GM18867 (cell line): ENCODE measurements at regions not wholly inside any gene's neighbourhood (a gene's known extent, or its start where the extent isn't known, plus 50 kb on each side); places are given as distances from the start of the nearest gene placed in this dataset.
"Not testable (repeated sequence)": the region's sequence is repeated elsewhere in the genome, so short reads cannot be mapped to it uniquely, and the experiment has no call there.

ENCODE experiments used
- ATAC-seq: cut with Tn5 transposase; IDR thresholded peaks from one replicate; pipeline ENCODE4 v1.9.1; 2021; ENCODE audit warnings: mild to moderate bottlenecking, moderate library complexity; ENCODE audit not compliant: unreplicated experiment

DNA sequence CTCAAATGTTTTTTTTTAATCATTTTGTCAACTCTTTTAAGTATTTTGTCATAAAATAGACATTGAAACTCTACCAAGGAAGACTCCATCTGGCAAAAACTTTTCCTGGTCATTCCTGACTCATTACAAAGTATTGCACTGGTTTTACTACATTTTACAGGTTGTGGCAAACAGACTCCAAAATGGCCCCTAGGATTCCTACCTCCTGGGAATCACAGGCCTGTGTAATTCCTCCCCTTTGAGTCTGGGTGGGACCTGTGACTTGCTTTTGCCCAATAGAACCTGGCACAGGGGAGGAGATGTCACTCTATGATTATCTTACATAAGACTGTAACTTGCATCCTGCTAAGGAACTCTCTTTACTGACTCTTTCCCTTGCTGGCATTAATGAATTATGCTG, 123.6 kb upstream of the KCNJ6 start:
- no peak for ATAC-seq

GRCh38 chr21:38041493-38041892, 125.2 kb upstream of the KCNJ6 start:
- ATAC-seq: no peak

DNA sequence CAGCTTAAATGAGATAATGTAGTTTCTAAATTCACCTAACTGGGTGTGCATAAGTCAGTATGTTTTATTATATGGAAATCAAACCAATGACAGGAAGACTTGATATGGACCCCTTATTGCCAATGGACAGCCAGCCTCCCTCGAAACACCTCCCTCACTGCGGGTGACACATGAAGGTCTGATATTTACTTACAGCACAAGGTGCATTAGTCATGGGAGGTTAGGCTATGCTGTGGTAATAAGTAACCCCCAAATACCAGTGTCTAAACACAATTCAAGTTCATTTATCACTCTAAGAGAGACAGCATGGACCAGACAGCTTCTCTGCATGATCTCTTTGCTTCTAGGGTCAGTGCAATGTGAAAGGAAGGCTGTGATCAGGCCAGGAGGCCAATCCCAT, 126.0 kb upstream of the KCNJ6 start:
- ATAC-seq: no peak

- no peak for ATAC-seq
Observed at GRCh38 chr21:38048167-38048566, 131.9 kb upstream of the KCNJ6 start.

- no peak for ATAC-seq
Observed at GRCh38 chr21:38054334-38054733, 138.1 kb upstream of the KCNJ6 start.

DNA sequence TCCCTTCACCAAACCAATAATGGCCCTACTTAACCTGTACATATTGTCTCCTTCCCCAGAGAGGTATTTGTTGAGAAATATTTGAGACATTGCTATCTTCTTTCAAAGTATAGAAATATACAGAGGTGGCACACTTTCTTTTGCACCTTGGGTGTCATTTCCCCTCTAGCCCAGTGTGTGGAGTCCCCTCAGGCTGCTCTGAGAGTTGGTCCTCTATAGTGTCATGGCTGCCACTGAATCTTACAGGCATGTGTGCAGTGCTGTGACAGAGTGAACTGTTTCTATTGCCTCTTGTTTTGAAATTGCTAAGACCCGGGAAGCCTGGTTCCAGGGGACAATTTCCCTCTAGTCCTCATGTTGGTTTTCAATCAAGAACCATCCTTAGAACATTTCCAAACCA, 140.2 kb upstream of the KCNJ6 start:
- no peak for ATAC-seq

GRCh38 chr21:38057626-38058025, 141.4 kb upstream of the KCNJ6 start:
- no peak for ATAC-seq

DNA sequence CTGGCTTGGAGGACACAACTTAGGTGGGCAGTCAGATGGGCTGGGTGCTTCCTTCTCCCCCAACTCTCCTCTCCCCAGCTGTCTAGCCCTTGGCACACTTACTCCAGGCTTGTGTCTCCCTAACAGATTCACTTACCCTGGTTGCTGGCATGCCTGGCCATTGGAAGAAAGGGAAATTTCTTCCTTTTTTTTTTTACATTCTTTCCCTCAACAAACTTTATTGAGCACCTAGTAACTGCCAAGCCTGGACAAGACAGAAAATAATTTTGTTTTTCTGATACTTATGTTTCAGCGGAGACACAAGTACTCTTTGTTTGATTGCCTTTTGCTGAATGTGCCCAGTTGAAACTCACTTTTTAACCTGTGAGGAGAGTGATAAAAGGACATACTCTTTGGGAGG, 144.3 kb upstream of the KCNJ6 start:
- no peak for ATAC-seq

DNA sequence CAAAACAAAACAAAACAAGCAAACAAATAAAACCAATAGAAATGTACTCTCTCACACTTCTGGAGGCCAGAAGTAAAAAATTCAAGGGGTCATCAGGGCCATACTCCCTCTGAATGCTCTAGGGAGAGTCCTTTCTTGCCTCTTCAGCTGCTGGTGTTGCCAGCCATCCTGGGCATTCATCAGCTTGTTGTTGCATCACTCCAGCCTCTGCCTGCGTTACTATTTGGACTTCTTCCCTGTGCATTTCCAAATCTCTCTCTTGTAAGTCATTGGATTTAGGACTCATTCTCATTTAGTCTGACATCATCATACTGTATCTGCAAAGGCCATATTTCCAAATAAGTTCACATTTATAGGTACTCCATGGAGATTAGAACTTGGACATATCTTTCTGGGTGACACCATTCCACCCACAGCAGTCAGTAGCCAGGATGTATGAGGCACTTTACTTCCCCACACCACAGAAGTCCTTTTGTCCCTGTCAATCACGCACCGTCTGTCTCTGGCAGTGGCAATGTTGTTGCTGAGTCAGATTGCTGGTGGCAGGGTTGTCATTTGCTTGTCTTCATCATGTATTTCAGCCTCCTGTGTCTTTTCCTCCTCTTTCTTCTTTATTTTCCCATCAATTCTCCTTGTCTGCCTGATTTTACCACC, 151.0 kb upstream of the KCNJ6 start:
- no peak for ATAC-seq

DNA sequence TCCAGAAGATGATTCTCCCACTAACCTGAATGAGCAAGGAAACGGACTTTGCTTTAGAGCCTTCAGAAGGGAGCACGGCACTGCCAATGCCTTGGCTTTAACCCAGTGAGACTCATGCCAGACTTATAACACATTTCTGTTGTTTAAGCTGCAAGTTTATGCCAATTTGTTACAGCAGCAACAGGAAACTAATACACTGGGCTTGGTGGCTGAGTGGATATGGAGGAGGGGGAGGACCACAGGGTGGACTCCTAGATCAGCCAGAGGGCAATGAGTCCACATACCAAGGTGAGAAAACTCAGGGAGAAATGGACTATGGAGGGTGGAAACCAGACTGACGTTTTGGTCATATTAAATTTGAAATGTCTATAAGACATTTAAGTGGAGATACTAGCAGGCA, 156.2 kb upstream of the KCNJ6 start:
- no peak for ATAC-seq

DNA sequence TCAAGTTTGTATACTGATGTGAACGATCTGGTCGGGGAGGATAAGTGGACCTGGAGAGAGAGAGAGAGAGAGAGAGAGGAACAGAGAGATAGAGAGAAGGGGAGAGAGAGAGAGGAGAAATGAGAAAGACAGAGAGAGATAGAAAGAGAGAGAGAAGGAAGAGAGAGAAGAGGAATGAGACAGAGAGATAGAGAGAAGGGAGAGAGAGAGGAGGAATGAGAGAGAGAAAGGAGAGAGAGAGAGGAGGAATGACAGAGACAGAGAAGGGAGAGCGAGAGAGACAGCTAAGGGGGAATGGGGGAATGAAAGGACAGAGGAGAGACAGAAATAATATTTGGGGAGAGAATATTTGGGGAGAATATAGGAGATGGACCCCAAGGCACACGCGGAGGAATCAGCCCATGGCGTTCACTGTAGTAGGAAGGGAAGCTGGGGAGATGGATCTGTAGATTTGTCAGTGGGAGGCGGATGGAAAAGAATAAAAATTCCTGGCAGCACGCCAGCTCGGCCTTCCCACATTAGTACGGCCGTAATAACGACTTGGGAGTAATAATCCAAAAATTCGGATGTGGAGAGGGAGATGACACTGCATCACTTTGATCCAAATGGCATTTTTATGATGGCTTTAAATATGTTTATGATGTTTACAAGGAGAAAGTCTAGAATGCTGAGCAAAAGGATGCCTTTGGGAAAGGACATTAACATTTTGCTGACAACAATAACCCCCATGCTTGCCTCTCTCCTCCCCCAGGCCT, 159.8 kb upstream of the KCNJ6 start:
- ATAC-seq: no peak

- no peak for ATAC-seq
Observed at GRCh38 chr21:38077569-38077968, 161.3 kb upstream of the KCNJ6 start.

- no peak for ATAC-seq
Observed at GRCh38 chr21:38080888-38081287, 164.6 kb upstream of the KCNJ6 start.

DNA sequence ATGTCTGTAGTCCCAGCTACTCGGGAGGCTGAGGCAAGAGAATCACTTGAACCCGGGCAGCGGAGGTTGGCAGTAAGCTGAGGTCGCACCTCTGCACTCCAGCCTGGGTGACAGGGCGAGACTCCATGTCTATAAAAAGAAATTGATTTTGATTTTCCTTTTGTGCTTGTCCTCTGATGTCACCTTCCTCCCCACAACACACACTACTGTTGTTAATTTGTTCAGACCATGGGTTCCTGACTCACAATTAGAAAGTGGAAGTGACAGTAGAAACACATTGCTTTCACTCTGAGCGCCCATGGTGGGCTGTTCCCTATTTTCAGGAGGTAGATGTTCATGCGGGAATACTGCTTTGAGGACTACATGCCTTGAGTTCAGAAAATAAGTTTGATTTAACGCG, 165.5 kb upstream of the KCNJ6 start:
- no peak for ATAC-seq

DNA sequence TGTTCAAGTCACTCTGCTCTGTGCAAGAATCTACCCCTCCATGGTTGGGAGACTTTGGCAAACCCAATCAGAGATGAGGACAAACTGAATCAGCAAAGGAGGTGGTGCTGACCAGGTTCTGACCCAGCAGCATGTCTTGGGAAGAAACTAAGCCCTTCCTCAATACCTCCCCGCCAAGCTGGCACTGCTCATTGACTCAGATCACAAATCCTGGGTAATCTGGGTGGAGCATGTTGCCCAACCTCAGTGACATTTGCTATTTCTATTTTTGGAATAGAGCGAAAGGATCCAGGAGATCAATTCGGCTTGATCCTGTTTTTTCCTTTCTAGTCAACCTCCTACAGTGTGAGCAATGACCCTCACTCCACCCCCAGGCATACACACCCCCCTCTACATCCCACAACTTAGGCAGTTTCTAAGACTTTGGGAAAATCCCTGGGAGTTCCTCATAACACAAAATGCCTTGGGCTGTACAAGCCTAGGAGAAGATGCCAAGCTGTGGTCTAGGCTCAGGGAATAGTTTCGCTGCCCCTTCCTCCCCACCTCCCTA, 166.8 kb upstream of the KCNJ6 start:
- ATAC-seq: no peak

DNA sequence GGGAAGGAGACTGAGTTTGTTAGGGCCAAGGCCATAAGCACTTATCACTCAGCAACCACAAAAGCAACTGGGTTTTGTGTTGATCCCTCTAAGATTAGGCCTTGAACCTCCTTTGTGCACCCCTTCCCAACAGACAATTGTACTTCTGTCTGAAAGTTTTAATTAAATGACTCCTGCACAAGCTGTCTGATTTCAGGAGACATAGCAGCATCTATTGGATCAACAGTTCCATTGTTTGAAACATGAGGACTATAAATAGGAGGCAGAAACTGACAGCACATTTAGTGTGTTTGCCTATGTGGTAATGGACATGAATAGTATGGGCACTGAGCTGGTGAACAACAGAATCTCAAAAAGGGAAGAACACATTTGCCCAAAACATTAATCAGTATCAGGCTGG, 167.3 kb upstream of the KCNJ6 start:
- ATAC-seq: no peak

GRCh38 chr21:38086580-38086979, 170.2 kb upstream of the KCNJ15 start:
- ATAC-seq: no peak

GRCh38 chr21:38088916-38089762, 167.7 kb upstream of the KCNJ15 start:
- ATAC-seq: no peak

- no peak for ATAC-seq
Observed at GRCh38 chr21:38089763-38090046, 167.1 kb upstream of the KCNJ15 start.

- ATAC-seq: not testable (repeated sequence)
Observed at GRCh38 chr21:38091061-38091460, 165.7 kb upstream of the KCNJ15 start.

GRCh38 chr21:38092051-38092450, 164.7 kb upstream of the KCNJ15 start:
- ATAC-seq: no peak

- no peak for ATAC-seq
Observed at GRCh38 chr21:38095220-38095619, 161.6 kb upstream of the KCNJ15 start.
